Stimulated activated CD4-positive, alpha-beta T cell treated with anti-CD3 and anti-CD28 coated beads, Interleukin-1b, Interleukin-23, amount 100 ng/mL, for 48 hours (primary cell): ENCODE measurements at regions not wholly inside any gene's neighbourhood (a gene's known extent, or its start where the extent isn't known, plus 50 kb on each side); places are given as distances from the start of the nearest gene placed in this dataset.
"Not testable (repeated sequence)": the region's sequence is repeated elsewhere in the genome, so short reads cannot be mapped to it uniquely, and the experiment has no call there.

ENCODE experiments used
- DNase-seq: peaks from one replicate; pipeline ENCODE4 v3.0.0-alpha.2; 2020

- DNase-seq: no peak
These were observed 181.9 kb upstream of the GLRA1 start for GRCh38 chr5:152106571-152106970.

GRCh38 chr5:152105085-152105484 is 180.4 kb upstream of the GLRA1 start:
- DNase-seq: no peak

GRCh38 chr5:152104211-152104610 is 179.6 kb upstream of the GLRA1 start:
- no peak for DNase-seq

- not testable (repeated sequence) for DNase-seq
These were observed 178.3 kb upstream of the GLRA1 start for GRCh38 chr5:152102908-152103307.

GRCh38 chr5:152102057-152102456 is 177.4 kb upstream of the GLRA1 start:
- DNase-seq: no peak

GRCh38 chr5:152100462-152100861 is 175.8 kb upstream of the GLRA1 start:
- DNase-seq: no peak

- DNase-seq: no peak
These were observed 172.5 kb upstream of the GLRA1 start for GRCh38 chr5:152097128-152097527.

- DNase-seq: no peak
These were observed 170.1 kb upstream of the GLRA1 start for GRCh38 chr5:152094716-152095115.

GRCh38 chr5:152094060-152094459 is 169.4 kb upstream of the GLRA1 start:
- DNase-seq: no peak

GRCh38 chr5:152092580-152092979 is 167.9 kb upstream of the GLRA1 start:
- DNase-seq: no peak

- no peak for DNase-seq
These were observed 165.0 kb upstream of the GLRA1 start for GRCh38 chr5:152089644-152090043.

- DNase-seq: no peak
These were observed 162.0 kb upstream of the GLRA1 start for GRCh38 chr5:152086668-152087067.

GRCh38 chr5:152084476-152084875 is 159.8 kb upstream of the GLRA1 start:
- no peak for DNase-seq

- DNase-seq: no peak
These were observed 158.6 kb upstream of the GLRA1 start for GRCh38 chr5:152083231-152083630.

GRCh38 chr5:152072091-152072490 is 147.4 kb upstream of the GLRA1 start:
- no peak for DNase-seq

GRCh38 chr5:152070591-152070990 is 145.9 kb upstream of the GLRA1 start:
- no peak for DNase-seq

- no peak for DNase-seq
These were observed 142.1 kb upstream of the GLRA1 start for GRCh38 chr5:152066784-152067183.

GRCh38 chr5:152063004-152063403 is 138.4 kb upstream of the GLRA1 start:
- no peak for DNase-seq

- DNase-seq: no peak
These were observed 136.4 kb upstream of the GLRA1 start for GRCh38 chr5:152061095-152061494.

- no peak for DNase-seq
These were observed 133.6 kb upstream of the GLRA1 start for GRCh38 chr5:152058267-152058666.

- no peak for DNase-seq
These were observed 132.3 kb upstream of the GLRA1 start for GRCh38 chr5:152056931-152057330.

- no peak for DNase-seq
These were observed 127.8 kb upstream of the GLRA1 start for GRCh38 chr5:152052470-152052869.

- DNase-seq: no peak
These were observed 127.1 kb upstream of the GLRA1 start for GRCh38 chr5:152051499-152052454.

- no peak for DNase-seq
These were observed 121.7 kb upstream of the GLRA1 start for GRCh38 chr5:152046361-152046760.

GRCh38 chr5:152038856-152039255 is 114.2 kb upstream of the GLRA1 start:
- not testable (repeated sequence) for DNase-seq
